Ishikawa (cell line): ENCODE measurements at regions not wholly inside any gene's neighbourhood (a gene's known extent, or its start where the extent isn't known, plus 50 kb on each side); places are given as distances from the start of the nearest gene placed in this dataset.

ENCODE experiments used
- CEBPB ChIP-seq: IDR thresholded peaks from 2 replicates; pipeline ENCODE4 v1.6.1; 2012
- CREB1 ChIP-seq: IDR thresholded peaks from 2 replicates; pipeline ENCODE4 v1.6.1; 2012; ENCODE audit warnings: low read depth
- EGR1 ChIP-seq: IDR thresholded peaks from 2 replicates; pipeline ENCODE4 v1.6.1; 2012
- EP300 ChIP-seq: IDR thresholded peaks from 2 replicates; pipeline ENCODE4 v1.6.1; 2012; ENCODE audit warnings: borderline replicate concordance
- FOXM1 ChIP-seq: IDR thresholded peaks from 2 replicates; pipeline ENCODE4 v1.6.1; 2012; ENCODE audit warnings: low read depth, borderline replicate concordance
- NFIC ChIP-seq: IDR thresholded peaks from 2 replicates; pipeline ENCODE4 v1.6.1; 2012
- RAD21 ChIP-seq: IDR thresholded peaks from 2 replicates; pipeline ENCODE4 v1.6.1; 2012; ENCODE audit warnings: low read depth
- TAF1 ChIP-seq: IDR thresholded peaks from 2 replicates; pipeline ENCODE4 v1.6.1; 2012; ENCODE audit warnings: low read depth, mild to moderate bottlenecking
- TCF12 ChIP-seq: IDR thresholded peaks from 2 replicates; pipeline ENCODE4 v1.6.1; 2012; ENCODE audit warnings: low read depth
- TEAD4 ChIP-seq: IDR thresholded peaks from 2 replicates; pipeline ENCODE4 v1.6.1; 2012
- YY1 ChIP-seq: IDR thresholded peaks from 2 replicates; pipeline ENCODE4 v1.6.1; 2012; ENCODE audit warnings: low read depth
- ZBTB7A ChIP-seq: IDR thresholded peaks from 2 replicates; pipeline ENCODE4 v1.6.1; 2012; ENCODE audit warnings: low read depth
- TF ChIP-seq, protein P1 (sequence below): IDR thresholded peaks from 2 replicates; pipeline ENCODE4 v1.6.1; 2012; ENCODE audit warnings: low read depth, mild to moderate bottlenecking
- TF ChIP-seq, protein P2 (sequence below): IDR thresholded peaks from 2 replicates; pipeline ENCODE4 v1.6.1; 2012
- TF ChIP-seq, protein P3 (sequence below): IDR thresholded peaks from 2 replicates; pipeline ENCODE4 v1.6.1; 2012

- no peak for TF ChIP-seq TEAD4
- TF ChIP-seq FOXM1 = no peak
- TF ChIP-seq, protein P1, sequence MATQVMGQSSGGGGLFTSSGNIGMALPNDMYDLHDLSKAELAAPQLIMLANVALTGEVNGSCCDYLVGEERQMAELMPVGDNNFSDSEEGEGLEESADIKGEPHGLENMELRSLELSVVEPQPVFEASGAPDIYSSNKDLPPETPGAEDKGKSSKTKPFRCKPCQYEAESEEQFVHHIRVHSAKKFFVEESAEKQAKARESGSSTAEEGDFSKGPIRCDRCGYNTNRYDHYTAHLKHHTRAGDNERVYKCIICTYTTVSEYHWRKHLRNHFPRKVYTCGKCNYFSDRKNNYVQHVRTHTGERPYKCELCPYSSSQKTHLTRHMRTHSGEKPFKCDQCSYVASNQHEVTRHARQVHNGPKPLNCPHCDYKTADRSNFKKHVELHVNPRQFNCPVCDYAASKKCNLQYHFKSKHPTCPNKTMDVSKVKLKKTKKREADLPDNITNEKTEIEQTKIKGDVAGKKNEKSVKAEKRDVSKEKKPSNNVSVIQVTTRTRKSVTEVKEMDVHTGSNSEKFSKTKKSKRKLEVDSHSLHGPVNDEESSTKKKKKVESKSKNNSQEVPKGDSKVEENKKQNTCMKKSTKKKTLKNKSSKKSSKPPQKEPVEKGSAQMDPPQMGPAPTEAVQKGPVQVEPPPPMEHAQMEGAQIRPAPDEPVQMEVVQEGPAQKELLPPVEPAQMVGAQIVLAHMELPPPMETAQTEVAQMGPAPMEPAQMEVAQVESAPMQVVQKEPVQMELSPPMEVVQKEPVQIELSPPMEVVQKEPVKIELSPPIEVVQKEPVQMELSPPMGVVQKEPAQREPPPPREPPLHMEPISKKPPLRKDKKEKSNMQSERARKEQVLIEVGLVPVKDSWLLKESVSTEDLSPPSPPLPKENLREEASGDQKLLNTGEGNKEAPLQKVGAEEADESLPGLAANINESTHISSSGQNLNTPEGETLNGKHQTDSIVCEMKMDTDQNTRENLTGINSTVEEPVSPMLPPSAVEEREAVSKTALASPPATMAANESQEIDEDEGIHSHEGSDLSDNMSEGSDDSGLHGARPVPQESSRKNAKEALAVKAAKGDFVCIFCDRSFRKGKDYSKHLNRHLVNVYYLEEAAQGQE = no peak
- TF ChIP-seq, protein P2, sequence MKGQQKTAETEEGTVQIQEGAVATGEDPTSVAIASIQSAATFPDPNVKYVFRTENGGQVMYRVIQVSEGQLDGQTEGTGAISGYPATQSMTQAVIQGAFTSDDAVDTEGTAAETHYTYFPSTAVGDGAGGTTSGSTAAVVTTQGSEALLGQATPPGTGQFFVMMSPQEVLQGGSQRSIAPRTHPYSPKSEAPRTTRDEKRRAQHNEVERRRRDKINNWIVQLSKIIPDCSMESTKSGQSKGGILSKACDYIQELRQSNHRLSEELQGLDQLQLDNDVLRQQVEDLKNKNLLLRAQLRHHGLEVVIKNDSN = no peak
- TF ChIP-seq ZBTB7A = no peak
- TF ChIP-seq, protein P3, sequence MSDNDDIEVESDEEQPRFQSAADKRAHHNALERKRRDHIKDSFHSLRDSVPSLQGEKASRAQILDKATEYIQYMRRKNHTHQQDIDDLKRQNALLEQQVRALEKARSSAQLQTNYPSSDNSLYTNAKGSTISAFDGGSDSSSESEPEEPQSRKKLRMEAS = no peak
- no peak for TF ChIP-seq CEBPB
- TF ChIP-seq YY1 = no peak
- TF ChIP-seq RAD21 = no peak
- TF ChIP-seq TCF12 = no peak
- TF ChIP-seq TAF1 = no peak
- TF ChIP-seq EP300 = no peak
- TF ChIP-seq NFIC = no peak
- TF ChIP-seq CREB1 = no peak
- no peak for TF ChIP-seq EGR1
These were observed 300.2 kb upstream of the VCX start for GRCh38 chrX:7542587-7543380.

GRCh38 chrX:7522860-7523259 lies 320.1 kb upstream of the VCX start:
- no peak for TF ChIP-seq ZBTB7A
- no peak for TF ChIP-seq CREB1
- no peak for TF ChIP-seq TAF1
- TF ChIP-seq, protein P1 = no peak
- TF ChIP-seq TCF12 = no peak

DNA sequence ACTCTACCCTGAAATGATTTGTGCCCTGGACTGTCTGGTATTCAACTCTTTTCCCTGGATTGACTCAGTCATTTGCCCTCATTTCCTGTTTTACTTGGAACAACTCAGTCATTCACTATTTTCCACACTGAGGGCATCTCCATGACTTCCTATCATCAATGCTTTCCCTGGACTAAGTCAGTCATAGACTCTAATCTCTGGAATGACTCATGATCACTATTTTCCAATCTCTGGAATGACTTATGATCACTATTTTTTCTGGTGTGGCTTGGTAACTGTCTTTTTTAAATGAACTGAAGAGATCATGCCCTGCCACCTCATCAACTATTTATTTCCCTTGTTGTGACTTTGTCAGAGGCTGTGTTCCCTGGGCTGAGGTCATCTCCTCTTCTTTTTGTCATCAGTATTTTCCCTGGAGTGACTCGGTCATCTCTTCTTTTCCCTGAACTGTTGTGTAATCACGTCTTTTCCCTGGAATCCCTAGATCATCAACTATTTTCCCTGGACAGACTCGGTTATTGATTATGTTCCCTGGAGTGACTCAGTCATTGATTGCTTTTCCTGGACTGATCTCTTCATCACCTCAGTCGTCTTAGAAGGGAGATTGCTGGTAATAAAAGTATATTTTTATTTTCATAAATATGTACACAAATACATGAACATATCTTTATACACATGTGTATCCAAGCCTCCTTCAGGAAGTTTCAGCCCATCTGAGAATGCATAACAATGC lies 327.1 kb upstream of the VCX start:
- no peak for TF ChIP-seq YY1
- TF ChIP-seq TAF1 = no peak
- TF ChIP-seq CREB1 = no peak
- no peak for TF ChIP-seq NFIC
- TF ChIP-seq, protein P2 = no peak
- TF ChIP-seq, protein P1 = no peak
- no peak for TF ChIP-seq EGR1
- TF ChIP-seq, protein P3 = no peak
- TF ChIP-seq TEAD4 = no peak
- no peak for TF ChIP-seq FOXM1
- no peak for TF ChIP-seq TCF12
- TF ChIP-seq RAD21 = no peak
